Activated T-cell treated with anti-CD3 and anti-CD28 coated beads, Interleukin-2, amount 50 U/mL, for 24 hours (primary cell): ENCODE measurements at regions not wholly inside any gene's neighbourhood (a gene's known extent, or its start where the extent isn't known, plus 50 kb on each side); places are given as distances from the start of the nearest gene placed in this dataset.

ENCODE experiments used
- DNase-seq: peaks from one replicate; pipeline ENCODE4 v3.0.0-alpha.2; 2020
- H3K27ac Mint-ChIP-seq: 2 replicates; pipeline ENCODE4 v1.8.0; 2020; ENCODE audit warnings: mild to moderate bottlenecking, mixed read lengths
- H3K27me3 Mint-ChIP-seq: 2 replicates; pipeline ENCODE4 v1.8.0; 2020; ENCODE audit warnings: mixed read lengths
- H3K36me3 Mint-ChIP-seq: 2 replicates; pipeline ENCODE4 v1.8.0; 2020; ENCODE audit warnings: low read depth, mixed read lengths
- H3K4me1 Mint-ChIP-seq: 2 replicates; pipeline ENCODE4 v1.8.0; 2020; ENCODE audit warnings: low read depth, mixed read lengths
- H3K4me3 Mint-ChIP-seq: 2 replicates; pipeline ENCODE4 v1.8.0; 2020; ENCODE audit warnings: mild to moderate bottlenecking, moderate library complexity, mixed read lengths
- H3K9me3 Mint-ChIP-seq: 2 replicates; pipeline ENCODE4 v1.8.0; 2020; ENCODE audit warnings: mixed read lengths

DNA sequence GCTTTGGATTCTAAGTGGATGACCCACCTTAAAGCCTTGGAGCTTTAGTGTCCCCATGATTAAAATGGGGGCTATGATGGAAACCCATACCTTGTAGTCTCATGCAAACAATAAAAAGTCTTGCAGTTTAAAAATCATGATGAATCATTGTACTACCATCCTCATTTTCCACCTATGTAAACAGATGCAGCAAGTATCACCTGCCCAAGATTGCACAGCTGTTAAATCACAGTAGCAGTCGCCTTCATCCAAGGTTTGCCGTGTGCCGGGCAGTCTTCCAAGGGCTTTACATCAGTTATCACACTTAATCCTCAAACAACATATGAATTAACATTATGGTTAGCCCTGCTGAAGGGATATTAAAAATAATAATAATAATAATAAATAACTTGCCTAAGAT is 210.3 kb downstream of the FOXA2 start:
- Mint-ChIP-seq H3K27ac (no peak overlapping the region), H3K4me3 (no peak overlapping the region), H3K36me3 (no peaks in the 10 kb centered on the region), H3K27me3 (no peaks in the 10 kb centered on the region), H3K4me1 (peaks cover 9% of the 10 kb centered on the region), H3K9me3 (no peaks in the 10 kb centered on the region)
- no peak for DNase-seq

DNA sequence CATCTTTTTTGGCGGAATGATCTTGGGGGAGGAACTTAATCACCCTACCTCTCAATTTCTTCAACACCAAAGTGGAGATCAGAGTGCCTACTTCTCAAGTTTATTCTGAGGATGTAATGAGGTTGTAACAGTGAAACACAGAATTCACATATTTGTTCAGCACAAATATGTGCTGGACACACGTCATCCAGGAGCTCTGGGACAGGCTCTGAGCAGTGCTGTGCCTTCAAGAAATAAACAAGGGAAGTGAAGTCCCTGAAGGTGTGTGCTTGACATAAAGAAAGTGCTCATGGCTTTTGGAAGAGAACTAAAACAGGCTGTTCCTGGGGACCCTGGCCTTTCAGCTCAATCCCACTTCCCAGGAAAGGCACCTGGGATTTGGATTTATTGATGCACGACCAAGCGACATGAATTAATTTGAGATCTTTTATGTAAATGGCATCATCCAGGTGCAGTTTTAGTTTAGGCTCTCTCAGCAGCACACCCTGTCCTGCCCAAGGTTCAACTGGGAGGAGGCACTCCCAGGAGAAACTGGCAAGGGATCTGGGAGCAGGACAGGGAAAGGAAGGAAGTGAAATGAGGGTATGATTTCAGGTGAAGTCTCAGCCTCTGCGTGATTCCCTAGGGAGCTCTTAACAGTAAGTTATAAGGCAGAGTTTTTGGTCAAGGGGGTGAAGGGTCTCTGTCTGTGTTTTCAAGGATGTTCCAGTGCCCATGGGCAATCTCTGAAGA is 211.0 kb downstream of the FOXA2 start:
- Mint-ChIP-seq H3K36me3 (no peaks in the 10 kb centered on the region), H3K4me3 (no peak overlapping the region), H3K27ac (no peak overlapping the region), H3K9me3 (no peaks in the 10 kb centered on the region), H3K4me1 (peaks cover 9% of the 10 kb centered on the region), H3K27me3 (no peaks in the 10 kb centered on the region)
- DNase-seq = no peak

DNA sequence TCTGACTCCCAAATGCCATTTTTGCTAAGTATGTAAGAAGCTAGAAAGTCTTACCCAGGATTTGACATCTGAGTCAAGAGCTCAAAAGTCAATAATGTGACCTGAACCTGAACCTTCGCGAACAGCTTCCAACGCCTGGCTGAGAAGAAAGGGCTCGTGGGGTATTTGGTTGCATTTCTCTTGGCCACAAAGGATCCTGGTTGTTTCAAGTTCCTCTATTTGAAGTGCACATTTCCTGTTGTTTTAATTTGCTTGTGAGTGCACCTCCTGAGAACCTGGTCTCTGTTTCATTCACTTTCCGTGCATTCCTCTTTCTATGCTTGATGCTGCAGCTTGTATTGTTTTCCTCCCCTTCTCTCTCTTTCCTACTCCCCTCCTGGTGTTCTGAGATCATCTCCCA is 212.5 kb downstream of the FOXA2 start:
- H3K4me1 Mint-ChIP-seq = peaks cover 9% of the 10 kb centered on the region
- no peaks in the 10 kb centered on the region for H3K9me3 Mint-ChIP-seq
- no peaks in the 10 kb centered on the region for H3K36me3 Mint-ChIP-seq
- H3K4me3 Mint-ChIP-seq = no peak overlapping the region
- no peak overlapping the region for H3K27ac Mint-ChIP-seq
- DNase-seq = no peak
- H3K27me3 Mint-ChIP-seq = no peaks in the 10 kb centered on the region

DNA sequence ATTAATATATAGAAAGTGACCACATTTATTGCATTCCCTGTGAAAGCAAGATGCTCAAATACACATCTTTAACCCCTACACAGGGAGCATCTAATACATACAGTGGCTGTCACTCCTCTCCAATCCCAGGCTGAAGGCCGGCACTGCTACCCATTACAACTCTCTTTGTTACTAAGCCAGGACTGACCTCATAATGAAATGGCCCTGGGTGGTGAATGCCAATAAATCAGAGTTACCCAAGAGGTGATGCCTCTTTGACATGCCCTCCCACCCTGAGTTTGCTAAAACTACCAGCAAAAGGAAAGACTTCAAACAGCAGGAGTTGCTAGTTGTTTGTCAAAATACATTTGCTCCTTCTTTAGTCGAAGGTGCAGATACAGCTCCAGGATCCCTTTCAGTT is 214.2 kb downstream of the FOXA2 start:
- peaks cover 9% of the 10 kb centered on the region for H3K4me1 Mint-ChIP-seq
- no peak for DNase-seq
- H3K9me3 Mint-ChIP-seq = no peaks in the 10 kb centered on the region
- H3K36me3 Mint-ChIP-seq = no peaks in the 10 kb centered on the region
- no peaks in the 10 kb centered on the region for H3K27me3 Mint-ChIP-seq
- H3K27ac Mint-ChIP-seq = no peak overlapping the region
- H3K4me3 Mint-ChIP-seq = no peak overlapping the region

DNA sequence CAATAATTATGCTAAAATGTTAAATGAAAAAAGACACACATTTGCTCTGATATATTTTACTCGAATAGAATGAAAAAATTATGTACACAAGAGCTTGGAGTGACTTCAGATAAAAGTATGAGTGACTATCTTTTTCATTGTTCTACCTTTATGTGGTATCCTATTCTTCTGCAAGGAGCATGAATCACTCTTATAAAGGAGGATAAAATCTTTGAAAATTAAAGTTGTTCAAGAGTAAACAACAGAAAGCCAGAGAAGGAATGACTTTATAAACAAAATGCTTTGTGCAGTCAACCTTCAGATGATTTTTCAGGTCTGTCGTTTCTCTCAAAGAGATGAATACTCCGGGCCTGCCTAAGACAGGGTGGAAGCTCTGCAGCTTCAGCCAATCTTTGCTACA is 215.3 kb downstream of the FOXA2 start:
- no peaks in the 10 kb centered on the region for H3K27me3 Mint-ChIP-seq
- H3K36me3 Mint-ChIP-seq = no peaks in the 10 kb centered on the region
- no peaks in the 10 kb centered on the region for H3K9me3 Mint-ChIP-seq
- DNase-seq = no peak
- H3K4me3 Mint-ChIP-seq = no peak overlapping the region
- peaks cover 9% of the 10 kb centered on the region for H3K4me1 Mint-ChIP-seq
- no peak overlapping the region for H3K27ac Mint-ChIP-seq

DNA sequence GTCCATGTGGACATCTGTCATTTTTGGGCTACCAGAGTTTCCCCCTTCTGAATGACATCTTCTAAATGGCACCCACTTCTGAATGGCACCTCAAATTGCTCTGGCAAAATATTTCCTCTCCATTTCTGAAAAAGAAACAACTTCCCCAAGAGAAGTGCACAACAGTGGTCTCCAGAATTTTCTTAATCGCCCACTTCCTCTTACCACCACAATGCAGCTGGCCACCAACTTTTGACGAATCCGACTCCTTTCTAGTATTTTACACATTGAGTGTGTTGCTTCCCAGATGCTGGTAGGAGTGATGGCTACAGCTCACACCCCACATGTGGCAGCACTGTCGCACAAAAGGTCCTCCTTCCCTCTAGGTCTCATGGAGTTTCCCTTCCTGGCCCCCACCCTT is 216.1 kb downstream of the FOXA2 start:
- Mint-ChIP-seq H3K4me1 (peaks cover 9% of the 10 kb centered on the region), H3K27ac (no peak overlapping the region), H3K4me3 (no peak overlapping the region), H3K27me3 (no peaks in the 10 kb centered on the region), H3K36me3 (no peaks in the 10 kb centered on the region), H3K9me3 (no peaks in the 10 kb centered on the region)
- DNase-seq = no peak

DNA sequence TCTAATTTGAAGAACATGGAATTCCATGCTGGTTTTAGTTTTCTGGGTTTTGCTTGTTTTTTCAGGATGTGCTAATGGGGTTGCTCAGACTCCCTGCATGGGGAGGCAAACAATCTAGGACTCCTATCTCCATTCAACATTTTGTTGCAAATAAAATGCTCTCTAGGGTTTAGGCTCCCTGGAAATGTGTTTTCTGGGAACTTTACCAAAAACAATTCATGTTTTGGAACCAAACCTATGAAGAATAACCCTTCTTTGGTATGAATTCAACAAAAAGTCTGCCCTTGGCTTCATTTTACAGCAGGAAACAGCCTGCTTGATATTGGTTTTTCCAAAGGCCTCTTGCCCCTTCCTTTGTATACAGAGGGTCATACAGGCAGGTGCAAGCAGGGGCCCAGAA is 217.7 kb downstream of the FOXA2 start:
- Mint-ChIP-seq H3K27ac (no peak overlapping the region), H3K9me3 (no peaks in the 10 kb centered on the region), H3K4me3 (no peak overlapping the region), H3K27me3 (no peaks in the 10 kb centered on the region), H3K4me1 (peaks cover 4% of the 10 kb centered on the region), H3K36me3 (no peaks in the 10 kb centered on the region)
- DNase-seq = no peak

DNA sequence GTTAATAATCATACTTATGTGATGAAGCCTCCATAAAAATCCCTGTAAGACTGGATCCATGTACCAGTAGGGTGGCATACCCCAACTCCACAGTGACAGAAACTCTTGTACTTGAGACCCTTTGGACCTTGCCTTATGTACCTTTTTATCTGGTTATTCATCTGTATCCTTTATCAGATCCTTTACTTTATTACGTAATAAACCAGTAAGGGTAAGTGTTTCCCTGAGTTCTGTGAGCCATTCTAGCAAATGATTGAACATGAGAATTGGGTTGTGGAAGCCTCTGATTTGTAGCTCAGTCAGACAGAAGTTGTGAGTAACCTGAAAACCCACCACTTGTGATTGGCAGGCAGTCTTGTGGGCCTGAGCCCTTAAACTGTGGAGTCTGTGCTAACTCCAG is 229.7 kb downstream of the FOXA2 start:
- no peaks in the 10 kb centered on the region for H3K4me1 Mint-ChIP-seq
- no peak for DNase-seq
- no peaks in the 10 kb centered on the region for H3K9me3 Mint-ChIP-seq
- no peaks in the 10 kb centered on the region for H3K27me3 Mint-ChIP-seq
- H3K36me3 Mint-ChIP-seq = no peaks in the 10 kb centered on the region
- no peak overlapping the region for H3K4me3 Mint-ChIP-seq
- H3K27ac Mint-ChIP-seq = no peak overlapping the region

DNA sequence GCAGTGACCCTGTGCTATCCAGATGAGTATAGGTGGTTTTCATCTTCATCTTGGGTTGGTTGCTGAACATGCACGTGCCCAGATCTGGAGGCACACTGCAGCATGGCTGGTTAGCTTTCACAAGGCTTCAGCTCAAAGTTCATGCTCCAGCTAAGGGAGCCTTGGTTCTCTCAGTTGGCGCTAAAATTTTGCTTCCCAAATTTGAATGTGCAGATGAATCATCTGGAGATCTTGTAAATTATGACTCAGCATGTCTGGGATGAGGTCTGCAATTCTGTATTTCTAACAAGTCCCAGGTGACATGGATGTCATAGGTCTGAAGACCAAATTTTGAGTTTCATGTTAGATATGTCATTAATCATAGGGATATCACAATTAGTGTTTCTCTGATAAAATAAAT is 230.8 kb downstream of the FOXA2 start:
- Mint-ChIP-seq H3K9me3 (no peaks in the 10 kb centered on the region), H3K27ac (no peak overlapping the region), H3K4me3 (no peak overlapping the region), H3K36me3 (no peaks in the 10 kb centered on the region), H3K27me3 (no peaks in the 10 kb centered on the region), H3K4me1 (no peaks in the 10 kb centered on the region)
- no peak for DNase-seq

DNA sequence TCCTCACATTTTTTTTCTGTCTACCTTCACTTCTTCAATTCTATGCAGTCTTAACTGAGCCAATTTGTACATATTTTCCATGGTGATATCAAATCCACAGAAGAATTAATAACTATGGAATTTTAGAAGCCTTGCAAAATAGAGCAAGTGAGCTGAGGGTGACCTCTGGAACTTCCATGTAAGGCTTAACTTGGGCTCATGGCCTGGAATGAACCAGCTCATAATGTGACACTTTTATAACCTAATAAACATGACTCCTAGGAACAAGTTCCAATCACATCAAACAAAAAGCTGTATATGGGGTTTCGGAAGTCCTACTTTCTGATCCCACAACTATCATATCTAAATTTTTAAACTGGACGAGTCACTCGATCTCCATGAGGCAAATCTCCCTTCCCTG is 232.4 kb downstream of the FOXA2 start:
- H3K9me3 Mint-ChIP-seq = no peaks in the 10 kb centered on the region
- H3K27ac Mint-ChIP-seq = no peak overlapping the region
- H3K4me1 Mint-ChIP-seq = no peaks in the 10 kb centered on the region
- no peak for DNase-seq
- H3K27me3 Mint-ChIP-seq = no peaks in the 10 kb centered on the region
- no peak overlapping the region for H3K4me3 Mint-ChIP-seq
- H3K36me3 Mint-ChIP-seq = no peaks in the 10 kb centered on the region

DNA sequence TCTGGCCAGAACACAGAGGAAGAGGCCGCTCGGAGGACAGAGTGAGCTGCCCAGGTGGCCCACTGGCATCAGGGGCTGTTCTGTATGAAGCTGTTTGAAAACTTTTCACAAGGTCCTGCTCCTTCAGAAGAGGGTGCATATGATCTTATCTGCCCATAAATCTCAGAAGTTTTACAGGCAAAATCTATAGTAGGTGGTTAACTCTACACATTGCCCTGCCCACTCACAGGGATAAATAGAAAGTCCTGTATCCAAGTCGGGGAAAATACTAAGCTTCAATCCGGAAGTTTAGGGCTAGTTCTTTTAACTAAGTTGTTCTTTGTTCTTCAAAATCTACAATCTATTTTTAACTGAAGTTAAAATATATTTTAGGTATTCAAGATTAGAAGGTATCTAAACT is 233.7 kb downstream of the FOXA2 start:
- H3K27me3 Mint-ChIP-seq = no peaks in the 10 kb centered on the region
- H3K36me3 Mint-ChIP-seq = no peaks in the 10 kb centered on the region
- H3K9me3 Mint-ChIP-seq = no peaks in the 10 kb centered on the region
- H3K4me3 Mint-ChIP-seq = no peak overlapping the region
- no peak overlapping the region for H3K27ac Mint-ChIP-seq
- DNase-seq = no peak
- H3K4me1 Mint-ChIP-seq = no peaks in the 10 kb centered on the region

DNA sequence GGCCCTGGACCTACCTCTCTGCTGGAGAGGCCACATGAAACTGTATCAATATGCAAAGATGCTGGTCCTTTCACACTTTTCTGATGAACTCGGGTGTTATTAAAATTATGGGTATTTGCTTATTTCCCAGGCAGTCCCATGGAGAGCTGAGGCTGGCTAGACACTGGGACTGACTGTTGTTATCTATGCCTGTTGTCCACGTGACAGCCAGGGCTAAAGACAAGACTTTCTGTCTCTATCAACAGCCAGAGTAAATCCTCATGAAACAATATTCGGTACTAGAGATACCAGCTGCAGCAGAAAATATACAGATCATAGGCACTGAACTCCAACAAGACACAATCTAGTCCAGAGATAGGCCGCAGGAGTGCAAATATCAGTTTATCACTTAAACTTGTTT is 236.4 kb downstream of the FOXA2 start:
- no peak for DNase-seq
- Mint-ChIP-seq H3K27ac (no peak overlapping the region), H3K36me3 (no peaks in the 10 kb centered on the region), H3K4me3 (no peak overlapping the region), H3K9me3 (no peaks in the 10 kb centered on the region), H3K4me1 (no peaks in the 10 kb centered on the region), H3K27me3 (no peaks in the 10 kb centered on the region)

DNA sequence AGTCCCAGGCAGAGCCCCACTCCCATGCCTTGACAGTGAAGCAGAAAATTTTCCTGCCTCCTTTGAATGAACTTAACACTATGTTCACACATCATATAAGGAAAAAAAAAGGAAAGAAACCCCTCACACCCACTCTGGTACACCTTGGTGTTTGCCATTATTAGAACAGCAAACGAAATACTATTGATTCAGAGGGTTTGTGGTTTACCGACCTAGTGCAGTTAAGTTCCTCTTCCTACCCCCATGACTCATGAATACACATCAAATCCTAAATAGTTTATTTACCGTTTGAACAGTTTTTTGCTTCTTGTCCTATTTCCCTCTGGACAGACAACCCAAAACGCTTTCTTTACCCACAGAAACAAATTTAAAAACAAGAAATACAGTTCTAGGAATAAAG is 237.7 kb downstream of the FOXA2 start:
- H3K27me3 Mint-ChIP-seq = no peaks in the 10 kb centered on the region
- no peaks in the 10 kb centered on the region for H3K36me3 Mint-ChIP-seq
- H3K9me3 Mint-ChIP-seq = no peaks in the 10 kb centered on the region
- no peaks in the 10 kb centered on the region for H3K4me1 Mint-ChIP-seq
- no peak overlapping the region for H3K4me3 Mint-ChIP-seq
- DNase-seq = no peak
- no peak overlapping the region for H3K27ac Mint-ChIP-seq

DNA sequence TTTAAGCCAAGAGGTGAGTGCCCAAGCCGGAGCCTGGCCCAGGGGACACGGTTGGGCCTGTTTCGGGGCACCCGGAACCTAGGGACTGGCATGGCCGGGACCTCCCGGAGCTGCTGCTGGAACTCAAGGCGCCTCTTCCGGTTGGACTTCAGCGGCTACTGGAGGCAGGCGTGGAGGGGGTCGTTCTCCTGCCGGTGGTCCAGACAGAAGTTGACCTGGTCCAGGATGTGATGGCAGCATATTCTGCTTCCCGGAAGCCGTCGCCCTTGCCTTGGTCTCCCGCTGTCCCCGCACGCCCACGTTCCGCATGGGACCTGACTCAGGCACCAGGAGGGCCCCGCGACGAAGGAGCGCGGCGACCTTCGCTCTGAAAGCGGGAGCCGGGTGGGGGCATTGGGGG is 240.8 kb downstream of the FOXA2 start:
- H3K27me3 Mint-ChIP-seq = peaks cover 7% of the 10 kb centered on the region
- H3K4me1 Mint-ChIP-seq = peaks cover 1% of the 10 kb centered on the region
- H3K27ac Mint-ChIP-seq = no peak overlapping the region
- no peaks in the 10 kb centered on the region for H3K9me3 Mint-ChIP-seq
- H3K36me3 Mint-ChIP-seq = no peaks in the 10 kb centered on the region
- H3K4me3 Mint-ChIP-seq = no peak overlapping the region
- DNase-seq = no peak

DNA sequence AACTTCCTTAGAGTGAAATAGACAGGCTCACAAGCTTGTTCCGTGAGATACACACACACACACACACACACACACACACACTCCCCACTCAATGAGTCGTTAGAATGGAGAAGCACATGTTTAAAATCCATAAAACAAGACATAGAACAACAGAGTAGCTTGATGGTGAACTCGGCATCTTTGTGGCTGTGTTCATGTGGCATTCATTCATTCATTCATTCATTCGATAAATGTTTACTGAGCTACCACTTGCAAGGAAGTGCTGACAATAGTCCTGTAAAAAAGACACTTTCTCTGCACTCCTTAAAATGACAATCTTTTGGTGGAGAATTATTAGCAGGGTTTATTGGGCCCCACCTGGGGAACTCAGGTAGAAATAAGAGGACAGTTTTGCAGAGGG is 242.0 kb downstream of the FOXA2 start:
- Mint-ChIP-seq H3K36me3 (no peaks in the 10 kb centered on the region), H3K4me1 (peaks cover 1% of the 10 kb centered on the region), H3K4me3 (no peak overlapping the region), H3K9me3 (no peaks in the 10 kb centered on the region), H3K27ac (no peak overlapping the region), H3K27me3 (peaks cover 7% of the 10 kb centered on the region)
- DNase-seq = no peak

DNA sequence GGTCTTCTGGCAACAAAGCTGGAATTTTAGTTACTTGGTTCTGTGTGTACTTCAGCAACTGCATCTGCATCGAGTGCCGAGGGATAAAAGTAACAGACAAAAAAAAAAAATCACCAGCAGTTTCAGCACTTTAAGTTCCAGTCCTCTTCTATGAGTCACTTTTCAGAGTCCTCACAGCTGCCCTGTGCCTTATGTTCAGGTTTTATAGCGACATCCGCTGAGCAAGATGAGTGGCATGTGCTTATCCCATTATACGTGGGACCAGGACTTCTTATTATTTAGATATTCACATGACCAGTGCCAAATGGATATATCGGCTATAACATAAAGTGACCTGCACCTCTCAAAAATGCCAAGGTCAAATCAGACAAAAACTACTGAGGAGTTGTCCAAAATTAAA is 242.9 kb downstream of the FOXA2 start:
- H3K36me3 Mint-ChIP-seq = no peaks in the 10 kb centered on the region
- no peak for DNase-seq
- no peak overlapping the region for H3K4me3 Mint-ChIP-seq
- peaks cover 1% of the 10 kb centered on the region for H3K4me1 Mint-ChIP-seq
- peaks cover 7% of the 10 kb centered on the region for H3K27me3 Mint-ChIP-seq
- no peak overlapping the region for H3K27ac Mint-ChIP-seq
- no peaks in the 10 kb centered on the region for H3K9me3 Mint-ChIP-seq
